Liver (tissue), 8 donors: ENCODE measurements at regions not wholly inside any gene's neighbourhood (a gene's known extent, or its start where the extent isn't known, plus 50 kb on each side); places are given as distances from the start of the nearest gene placed in this dataset.

Experiments
- DNase-seq: peaks from one replicate; pipeline ENCODE4 v3.0.0-alpha.2; 2017; ENCODE audit warnings: low spot score
- H3K27ac ChIP-seq, 2 donors: one replicate each; pipeline ENCODE4 v1.7.0; 2013; ENCODE audit warnings: inconsistent platforms in 2 of 2, low read length in 2 of 2, control low read depth in 1 of 2, low read depth in 1 of 2, mild to moderate bottlenecking in 1 of 2
- H3K27me3 ChIP-seq, 4 donors: one replicate each; pipeline versions ENCODE4 v1.6.1 to v1.7.0; 2013; ENCODE audit warnings: low read length in 3 of 4, inconsistent platforms in 1 of 4, mild to moderate bottlenecking in 1 of 4, moderate library complexity in 1 of 4; ENCODE audit not compliant: control insufficient read depth in 4 of 4, insufficient read depth in 4 of 4
- H3K36me3 ChIP-seq, 4 donors: one replicate each; pipeline versions ENCODE4 v1.6.1 to v1.7.0; 2013; ENCODE audit warnings: low read length in 3 of 4, mild to moderate bottlenecking in 3 of 4, low read depth in 1 of 4, moderate library complexity in 1 of 4; ENCODE audit not compliant: control insufficient read depth in 4 of 4, insufficient read depth in 3 of 4
- H3K4me1 ChIP-seq, 4 donors: one replicate each; pipeline versions ENCODE4 v1.6.1 to v1.7.0; 2013; ENCODE audit warnings: low read length in 3 of 4, mild to moderate bottlenecking in 3 of 4, moderate library complexity in 1 of 4; ENCODE audit not compliant: control insufficient read depth in 4 of 4, insufficient read depth in 4 of 4
- H3K4me3 ChIP-seq, 3 donors: one replicate each; pipeline versions ENCODE4 v1.6.1 to v1.7.0; 2013; ENCODE audit warnings: low read length in 3 of 3, control low read depth in 1 of 3, low read depth in 1 of 3, mild to moderate bottlenecking in 1 of 3
- H3K9ac ChIP-seq, 2 donors: one replicate each; pipeline ENCODE4 v1.7.0; 2013; ENCODE audit warnings: low read length in 2 of 2, mild to moderate bottlenecking in 2 of 2, moderate library complexity in 2 of 2, control low read depth in 1 of 2, low read depth in 1 of 2
- H3K9me3 ChIP-seq, 4 donors: one replicate each; pipeline versions ENCODE4 v1.6.1 to v1.7.0; 2013; ENCODE audit warnings: low read length in 3 of 4; ENCODE audit not compliant: control insufficient read depth in 4 of 4
- CTCF ChIP-seq: fragments of 150-350 bp; IDR thresholded peaks from 2 replicates; pipeline ENCODE4 v1.5.1; 2017; ENCODE audit warnings: improper control_type of control experiment, low read depth, low read length; ENCODE audit not compliant: missing input control
- EGR1 ChIP-seq, 2 donors: IDR thresholded peaks; 2 replicates each; pipeline ENCODE4 v1.6.1; 2016 to 2018; ENCODE audit warnings: antibody characterized with exemption in 2 of 2, low read depth in 2 of 2
- FOXA2 ChIP-seq: IDR thresholded peaks from 2 replicates; pipeline ENCODE4 v1.6.1; 2016; ENCODE audit warnings: antibody characterized with exemption
- GABPA ChIP-seq, 2 donors: IDR thresholded peaks in 1 of 2; conservative IDR thresholded peaks in 1 of 2; 2 replicates each; pipeline ENCODE4 v1.6.1; 2016; ENCODE audit warnings: antibody characterized with exemption in 2 of 2, mild to moderate bottlenecking in 1 of 2, moderate library complexity in 1 of 2
- HNF4A ChIP-seq, 2 donors: conservative IDR thresholded peaks; 2 replicates each; pipeline ENCODE4 v1.6.1; 2016; ENCODE audit warnings: antibody characterized with exemption in 2 of 2, mild to moderate bottlenecking in 2 of 2
- JUND ChIP-seq, 2 donors: IDR thresholded peaks; 2 replicates each; pipeline ENCODE4 v1.6.1; 2016; ENCODE audit warnings: antibody characterized with exemption in 2 of 2
- MAX ChIP-seq: IDR thresholded peaks from 2 replicates; pipeline ENCODE4 v1.6.1; 2016; ENCODE audit warnings: antibody characterized with exemption
- NR2F2 ChIP-seq: IDR thresholded peaks from 2 replicates; pipeline ENCODE4 v1.6.1; 2016; ENCODE audit warnings: antibody characterized with exemption
- RAD21 ChIP-seq, 2 donors: IDR thresholded peaks; 2 replicates each; pipeline ENCODE4 v1.6.1; 2016; ENCODE audit warnings: antibody characterized with exemption in 2 of 2, mild to moderate bottlenecking in 2 of 2
- REST ChIP-seq: IDR thresholded peaks from 2 replicates; pipeline ENCODE4 v1.6.1; 2016; ENCODE audit warnings: antibody characterized with exemption, mild to moderate bottlenecking
- RXRA ChIP-seq, 2 donors: IDR thresholded peaks; 2 replicates each; pipeline ENCODE4 v1.6.1; 2017 to 2018; ENCODE audit warnings: antibody characterized with exemption in 2 of 2, mild to moderate bottlenecking in 1 of 2
- TAF1 ChIP-seq: conservative IDR thresholded peaks from 2 replicates; pipeline ENCODE4 v1.6.1; 2016; ENCODE audit warnings: antibody characterized with exemption, mild to moderate bottlenecking
- YY1 ChIP-seq: IDR thresholded peaks from 2 replicates; pipeline ENCODE4 v1.6.1; 2016; ENCODE audit warnings: antibody characterized with exemption, mild to moderate bottlenecking
- ZBTB33 ChIP-seq: IDR thresholded peaks from 2 replicates; pipeline ENCODE4 v1.6.1; 2016; ENCODE audit warnings: antibody characterized with exemption
- WGBS: extraction: QIAGEN DNeasy Blood & Tissue Kit; methylation state at CpG from one replicate; pipeline ENCODE4 v1.1.7; 2013; 5-methylcytosine and 5-hydroxymethylcytosine counted together
- donor health status: healthy.
- donor health status: healthy.
- donor health status: healthy.
- donor health status: healthy.
- donor health status: healthy.

- H3K9me3 ChIP-seq: no peaks in the 10 kb centered on the region
- DNase-seq: no peak
- H3K9ac ChIP-seq: no peak overlapping the region
- H3K27me3 ChIP-seq: no peaks in the 10 kb centered on the region
- peaks cover 0 to 8% (median under 1%) of the 10 kb centered on the region in 4 donors for H3K4me1 ChIP-seq
- H3K27ac ChIP-seq: no peak overlapping the region
- TF ChIP-seq NR2F2: no peak
- no peak for TF ChIP-seq REST
- TF ChIP-seq HNF4A (conservative IDR thresholded peaks at IDR 0.05): no peak
- no peak for TF ChIP-seq ZBTB33
- TF ChIP-seq TAF1: no peak
- TF ChIP-seq YY1: no peak
- no peak for TF ChIP-seq RAD21 (IDR thresholded peaks at IDR 0.05)
- no peak for TF ChIP-seq JUND (IDR thresholded peaks at IDR 0.05)
- no peak for TF ChIP-seq CTCF
- TF ChIP-seq EGR1 (IDR thresholded peaks at IDR 0.05; ENCODE audit: low read depth in 2 of 2): no peak
- TF ChIP-seq GABPA (IDR thresholded peaks at IDR 0.05 in 1 of 2, conservative IDR thresholded peaks at IDR 0.05 in 1 of 2): no peak
- TF ChIP-seq RXRA (IDR thresholded peaks at IDR 0.05): no peak
- TF ChIP-seq MAX: no peak
- no peak for TF ChIP-seq FOXA2
- H3K4me3 ChIP-seq: no peak overlapping the region
- no peaks in the 10 kb centered on the region for H3K36me3 ChIP-seq
- WGBS: 73% methylated on average over 2 of the region's 2 CpGs
Measured at GRCh38 chr14:81728447-81728846, 194.8 kb upstream of the SEL1L start.

- no peak for DNase-seq
- TF ChIP-seq RXRA (IDR thresholded peaks at IDR 0.05): peak in 1 of 2 donors; percentile 6
- no peak for TF ChIP-seq EGR1 (IDR thresholded peaks at IDR 0.05; ENCODE audit: low read depth in 2 of 2)
- Histone ChIP-seq H3K4me3 (no peak overlapping the region), H3K4me1 (peaks cover 0 to 8% (median under 1%) of the 10 kb centered on the region in 4 donors), H3K9ac (no peak overlapping the region), H3K27me3 (no peaks in the 10 kb centered on the region), H3K36me3 (no peaks in the 10 kb centered on the region), H3K9me3 (no peaks in the 10 kb centered on the region), H3K27ac (no peak overlapping the region)
- 53% methylated on average over 3 of the region's 3 CpGs for WGBS
Measured at GRCh38 chr14:81729622-81730021, 196.0 kb upstream of the SEL1L start.
